ENCODE measurements at regions not wholly inside any gene's neighbourhood (a gene's known extent, or its start where the extent isn't known, plus 50 kb on each side); places are given as distances from the start of the nearest gene placed in this dataset.

DNA sequence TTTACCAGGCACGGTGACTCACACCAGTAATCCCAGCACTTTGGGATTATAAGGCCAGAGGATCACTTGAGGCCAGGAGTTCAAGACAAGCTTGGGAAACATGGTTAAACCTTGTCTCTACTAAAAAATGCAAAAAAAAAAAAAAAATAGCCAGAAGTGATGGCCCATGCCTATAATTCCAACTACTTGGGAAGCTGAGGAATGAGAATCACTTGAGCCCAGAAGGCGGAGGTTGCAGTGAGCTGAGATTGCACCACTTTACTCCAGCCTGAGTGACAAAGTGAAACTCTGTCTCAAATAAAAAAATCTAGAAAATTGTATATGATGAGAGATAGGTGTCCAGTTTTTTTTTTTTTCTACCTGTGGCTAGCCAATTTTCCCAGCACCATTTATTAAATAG is 578.2 kb downstream of the ANKRD7 start:
- TF ChIP-seq CTCF (conservative IDR thresholded peaks at IDR 0.05; ENCODE audit: control insufficient read depth, insufficient read depth, low read depth, low read length): no peak
- no peak overlapping the region for H3K4me3 ChIP-seq (ENCODE audit: control insufficient read depth, low read depth, low read length)
- no peak for DNase-seq (ENCODE audit: low read depth)

- no peak for DNase-seq (ENCODE audit: low read depth)
- no peak overlapping the region for H3K4me3 ChIP-seq (ENCODE audit: control insufficient read depth, low read depth, low read length)
- no peak for TF ChIP-seq CTCF (conservative IDR thresholded peaks at IDR 0.05; ENCODE audit: control insufficient read depth, insufficient read depth, low read depth, low read length)
Measured at GRCh38 chr7:118826246-118826645, 601.7 kb downstream of the ANKRD7 start.

- no peak for DNase-seq (ENCODE audit: low read depth)
- H3K4me3 ChIP-seq (ENCODE audit: control insufficient read depth, low read depth, low read length): no peak overlapping the region
- no peak for TF ChIP-seq CTCF (conservative IDR thresholded peaks at IDR 0.05; ENCODE audit: control insufficient read depth, insufficient read depth, low read depth, low read length)
Measured at GRCh38 chr7:118836933-118837332, 612.4 kb downstream of the ANKRD7 start.

DNA sequence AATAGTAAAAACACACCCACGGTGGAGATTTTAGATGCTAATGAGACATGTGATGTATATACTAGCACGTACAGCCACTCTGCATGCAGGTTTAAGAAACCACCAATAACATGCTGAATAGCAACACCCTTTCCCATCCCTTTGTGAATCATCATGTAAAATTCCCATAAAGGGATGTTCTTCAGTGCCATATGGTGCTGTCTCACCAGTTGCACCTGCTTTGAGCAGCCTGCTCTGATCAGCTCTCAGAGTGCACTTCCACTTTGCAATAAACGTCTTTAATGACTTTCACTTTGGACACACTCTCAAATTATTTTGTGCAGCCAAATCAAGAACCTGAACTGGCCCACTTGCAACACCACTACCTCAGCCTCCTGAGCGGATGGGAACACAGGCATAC is 615.0 kb downstream of the ANKRD7 start:
- no peak for DNase-seq (ENCODE audit: low read depth)
- TF ChIP-seq CTCF (conservative IDR thresholded peaks at IDR 0.05; ENCODE audit: control insufficient read depth, insufficient read depth, low read depth, low read length): no peak
- no peak overlapping the region for H3K4me3 ChIP-seq (ENCODE audit: control insufficient read depth, low read depth, low read length)

- no peak for DNase-seq (ENCODE audit: low read depth)
- TF ChIP-seq CTCF (conservative IDR thresholded peaks at IDR 0.05; ENCODE audit: control insufficient read depth, insufficient read depth, low read depth, low read length): no peak
- H3K4me3 ChIP-seq (ENCODE audit: control insufficient read depth, low read depth, low read length): no peak overlapping the region
Measured at GRCh38 chr7:118843456-118843855, 619.0 kb downstream of the ANKRD7 start.

DNA sequence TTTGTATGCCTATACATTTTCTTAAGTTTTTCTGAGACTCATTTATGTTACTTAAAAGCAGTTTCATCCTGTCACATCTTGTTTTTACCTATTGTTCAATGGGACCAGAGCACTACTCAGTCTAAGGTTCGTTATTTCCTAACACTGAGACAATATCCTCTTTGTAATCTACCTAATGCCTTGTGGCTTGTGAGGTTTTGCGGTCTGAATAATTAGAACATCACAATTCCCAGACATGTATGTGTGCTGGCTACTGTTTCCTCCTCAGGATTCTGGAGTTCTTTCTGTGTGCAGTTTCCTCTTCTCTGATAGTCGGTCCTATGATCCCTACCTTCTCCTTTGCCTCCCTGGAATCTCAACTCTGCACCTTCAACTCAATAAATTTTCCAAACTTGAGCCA is 620.2 kb downstream of the ANKRD7 start:
- no peak for TF ChIP-seq CTCF (conservative IDR thresholded peaks at IDR 0.05; ENCODE audit: control insufficient read depth, insufficient read depth, low read depth, low read length)
- H3K4me3 ChIP-seq (ENCODE audit: control insufficient read depth, low read depth, low read length): no peak overlapping the region
- DNase-seq (ENCODE audit: low read depth): no peak

- DNase-seq (ENCODE audit: low read depth): no peak
- no peak for TF ChIP-seq CTCF (conservative IDR thresholded peaks at IDR 0.05; ENCODE audit: control insufficient read depth, insufficient read depth, low read depth, low read length)
- no peak overlapping the region for H3K4me3 ChIP-seq (ENCODE audit: control insufficient read depth, low read depth, low read length)
Measured at GRCh38 chr7:118845791-118846190, 621.3 kb downstream of the ANKRD7 start.

Data from fibroblast of mammary gland (primary cell).